G401.6 (cell line): ENCODE measurements at regions not wholly inside any gene's neighbourhood (a gene's known extent, or its start where the extent isn't known, plus 50 kb on each side); places are given as distances from the start of the nearest gene placed in this dataset.
"Not testable (repeated sequence)": the region's sequence is repeated elsewhere in the genome, so short reads cannot be mapped to it uniquely, and the experiment has no call there.

Experiments
- FAIRE-seq: peaks from 2 replicates; lab custom pipeline; 2012; peaks lifted over from hg19 to GRCh38; lab: Jason Lieb, UNC

DNA sequence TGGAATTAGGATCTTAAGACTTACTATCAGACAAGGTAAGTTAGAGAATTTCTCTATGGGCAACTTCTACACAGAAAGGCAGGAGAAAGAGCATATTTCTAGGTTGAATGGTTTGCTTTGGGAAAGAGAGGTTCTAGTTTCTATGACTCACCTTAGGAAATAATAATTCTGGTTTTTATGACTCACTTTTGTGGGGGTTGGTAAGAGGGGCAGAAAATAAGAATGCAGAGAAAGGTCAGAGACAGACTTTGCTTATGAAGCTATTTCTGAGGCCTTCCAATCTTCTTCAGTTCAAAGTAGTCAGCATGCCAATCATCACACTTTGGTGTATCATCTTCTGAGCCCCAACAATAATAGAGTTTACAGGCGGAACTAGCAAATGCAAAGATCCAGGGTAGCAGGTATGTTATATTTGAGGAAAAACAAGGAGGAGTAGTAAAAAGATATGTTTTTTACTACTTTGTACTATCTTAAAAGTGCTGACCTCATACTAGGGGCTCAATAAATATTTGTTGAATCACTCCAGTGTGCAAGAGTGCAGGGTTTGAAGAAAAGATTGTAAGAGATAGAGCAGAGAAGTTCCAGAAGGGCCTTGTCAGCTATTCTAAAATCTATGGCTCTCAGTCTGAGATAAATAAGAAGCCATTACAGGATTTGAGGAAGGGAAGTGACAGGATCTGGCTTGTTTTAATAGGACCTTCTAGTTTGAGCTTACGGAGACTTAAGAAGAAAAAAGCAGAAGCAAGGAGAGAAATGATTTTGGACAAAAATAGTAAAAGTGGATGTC, 56.7 kb upstream of the LRFN5 start:
- no peak for FAIRE-seq

DNA sequence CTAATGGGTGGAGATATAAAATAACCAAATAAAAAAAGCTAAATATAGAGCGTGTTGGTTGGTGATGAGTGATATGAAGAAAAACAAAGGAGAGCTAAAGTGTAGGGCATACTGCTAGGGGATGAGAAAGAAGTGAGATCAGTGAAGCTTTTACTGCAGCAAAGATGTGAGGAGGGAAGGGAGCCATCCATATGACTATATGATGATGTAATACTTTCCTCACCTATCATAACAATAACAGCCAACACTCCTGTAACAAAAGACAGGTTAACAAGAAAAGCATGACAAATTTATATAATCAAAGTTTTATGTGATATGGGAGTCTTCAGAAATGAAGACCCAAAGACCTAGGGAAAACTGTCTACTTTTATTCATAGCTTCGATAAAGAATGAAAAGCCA, 57.4 kb upstream of the LRFN5 start:
- FAIRE-seq = no peak

DNA sequence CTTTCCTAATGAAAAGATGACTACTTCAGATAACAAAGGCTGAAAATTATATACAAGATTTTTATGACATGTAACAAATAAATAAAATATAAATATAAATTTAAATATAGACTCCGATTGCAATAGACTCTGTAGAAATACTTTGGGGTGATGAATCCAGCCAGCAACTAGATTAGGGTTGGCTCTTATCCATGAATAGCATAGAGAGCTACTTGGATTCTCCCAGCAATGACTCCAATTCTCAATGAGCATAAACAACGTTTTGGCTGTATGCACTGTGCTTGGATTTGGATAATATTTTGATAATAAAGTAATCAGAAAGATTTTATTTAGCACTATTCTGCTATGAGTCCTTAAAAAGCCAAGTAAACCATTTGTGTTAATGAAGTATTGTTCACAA, 58.0 kb upstream of the LRFN5 start:
- no peak for FAIRE-seq

DNA sequence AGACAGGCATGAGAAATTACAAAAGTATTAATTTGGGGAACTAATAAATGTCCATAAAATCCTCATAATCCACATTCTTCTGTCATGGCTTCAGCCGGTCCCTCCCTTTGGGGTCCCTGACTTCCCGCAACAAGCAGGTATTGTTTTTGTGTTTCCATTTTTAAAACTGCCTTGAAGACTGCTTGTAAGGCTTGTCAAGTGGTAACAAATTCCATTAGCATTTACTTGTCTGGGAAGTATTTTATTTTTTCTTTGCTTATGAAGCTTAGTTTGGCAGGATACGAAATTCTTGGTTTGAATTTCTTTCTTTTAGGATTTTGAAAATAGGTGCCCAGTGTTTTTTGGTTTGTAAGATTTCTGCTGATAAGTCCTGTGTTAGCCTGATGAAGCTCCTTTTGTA, 65.3 kb upstream of the LRFN5 start:
- FAIRE-seq = no peak

DNA sequence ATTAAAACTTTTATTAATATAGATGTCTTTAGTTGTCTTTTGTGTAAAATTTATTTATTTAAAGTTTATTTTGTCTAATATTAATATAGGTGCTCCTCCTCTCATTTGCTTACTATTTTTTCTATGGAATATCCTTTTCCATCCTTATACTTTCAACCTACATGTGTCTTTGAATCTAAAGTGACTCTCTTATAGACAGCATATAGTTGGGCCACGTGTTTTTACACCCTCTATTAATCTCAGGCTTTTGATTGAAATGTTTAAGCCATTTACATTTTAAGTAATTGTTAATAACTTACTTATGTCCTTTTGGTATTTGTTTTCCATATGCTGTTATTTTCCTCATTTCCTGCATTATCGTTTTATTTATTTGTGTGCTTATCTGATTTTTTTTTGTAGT, 74.4 kb upstream of the LRFN5 start:
- FAIRE-seq = no peak

DNA sequence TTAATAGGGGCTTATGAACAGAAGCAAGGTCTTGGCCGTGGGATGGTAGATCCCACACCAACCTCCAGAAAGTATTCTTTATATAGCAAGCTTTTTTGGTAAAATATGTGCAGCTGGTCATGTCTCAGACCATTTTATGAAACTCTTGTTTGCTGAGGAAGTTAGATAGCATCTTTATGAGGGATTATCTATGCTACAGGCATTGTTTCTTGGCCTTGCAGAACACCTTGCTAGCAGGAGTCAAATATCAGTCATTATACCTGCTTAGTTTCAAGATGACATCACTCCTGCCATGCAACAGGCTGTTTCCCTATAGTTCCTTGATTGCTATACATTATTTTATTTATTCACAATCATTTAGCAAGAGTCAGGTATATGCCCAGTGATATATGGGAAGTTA, 84.8 kb upstream of the LRFN5 start:
- FAIRE-seq = no peak

DNA sequence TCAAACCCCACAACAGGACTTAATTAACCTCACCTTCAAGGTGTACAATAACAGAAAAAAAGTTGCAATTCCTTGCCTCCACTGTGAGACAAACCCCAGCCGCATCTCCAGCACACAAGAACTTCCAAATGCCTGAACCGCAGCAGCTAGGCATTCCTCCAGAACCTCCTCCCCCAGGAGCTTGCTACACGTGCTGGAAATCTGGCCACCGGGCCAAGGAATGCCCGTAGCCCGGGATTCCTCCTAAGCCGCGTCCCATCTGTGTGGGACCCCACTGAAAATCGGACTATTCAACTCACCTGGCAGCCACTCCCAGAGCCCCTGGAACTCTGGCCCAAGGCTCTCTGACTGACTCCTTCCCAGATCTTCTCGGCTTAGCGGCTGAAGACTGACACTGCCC, 88.6 kb upstream of the LRFN5 start:
- FAIRE-seq = not testable (repeated sequence)

DNA sequence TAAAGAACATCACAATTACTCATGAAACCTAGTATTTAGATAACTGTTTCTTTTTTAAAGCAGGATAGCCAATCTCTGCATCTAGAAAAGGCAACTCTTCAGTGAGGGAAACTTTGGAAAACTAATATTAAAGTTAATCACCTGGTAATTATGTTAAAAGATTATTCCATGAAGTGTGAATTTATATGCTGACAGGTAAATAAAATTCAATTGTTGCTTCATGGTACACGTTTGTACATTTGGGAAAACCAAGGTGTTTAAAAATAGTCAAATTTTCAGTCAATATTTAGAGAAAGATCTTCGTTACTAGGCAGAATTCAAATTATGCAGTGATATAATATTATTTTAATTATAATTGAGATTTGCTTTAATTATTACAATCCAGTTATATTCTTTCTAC, 100.1 kb upstream of the LRFN5 start:
- no peak for FAIRE-seq

DNA sequence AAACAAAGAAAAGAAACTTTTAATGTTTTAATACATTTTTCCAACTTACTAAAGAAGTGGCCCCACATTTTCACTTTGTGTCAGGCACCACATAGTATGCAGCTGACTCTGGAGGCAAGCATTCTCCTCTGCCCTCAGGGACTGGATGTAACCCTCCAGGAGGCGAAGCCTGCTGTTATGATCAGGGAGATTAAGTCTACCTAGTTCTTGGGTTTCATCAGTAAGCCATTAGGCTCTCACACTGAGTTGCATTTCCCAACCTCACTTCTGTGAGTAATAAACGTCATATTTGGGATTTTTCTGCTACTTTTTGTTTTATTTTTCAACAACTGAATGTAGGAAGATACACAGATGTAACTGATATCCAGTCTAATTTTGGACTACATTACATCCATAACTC, 101.2 kb upstream of the LRFN5 start:
- no peak for FAIRE-seq

DNA sequence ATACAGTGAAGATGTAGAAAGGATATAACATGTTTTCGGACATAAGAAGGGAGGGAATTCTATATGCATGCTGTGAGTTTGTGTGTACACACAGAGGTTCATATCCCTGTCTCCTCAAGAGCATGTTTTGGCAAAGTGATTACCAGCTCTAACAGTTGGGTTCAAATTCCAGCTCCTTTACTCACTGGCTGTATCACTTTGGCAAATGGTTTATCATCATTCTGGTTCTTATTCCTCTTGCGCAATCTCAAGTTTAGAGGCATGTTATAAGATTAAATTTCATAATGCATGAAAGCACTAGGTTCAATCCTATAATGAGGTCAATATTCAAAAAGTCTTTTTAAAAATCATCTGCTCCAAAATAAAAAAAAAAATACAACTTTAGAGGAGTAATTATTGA, 107.7 kb upstream of the LRFN5 start:
- FAIRE-seq = no peak

DNA sequence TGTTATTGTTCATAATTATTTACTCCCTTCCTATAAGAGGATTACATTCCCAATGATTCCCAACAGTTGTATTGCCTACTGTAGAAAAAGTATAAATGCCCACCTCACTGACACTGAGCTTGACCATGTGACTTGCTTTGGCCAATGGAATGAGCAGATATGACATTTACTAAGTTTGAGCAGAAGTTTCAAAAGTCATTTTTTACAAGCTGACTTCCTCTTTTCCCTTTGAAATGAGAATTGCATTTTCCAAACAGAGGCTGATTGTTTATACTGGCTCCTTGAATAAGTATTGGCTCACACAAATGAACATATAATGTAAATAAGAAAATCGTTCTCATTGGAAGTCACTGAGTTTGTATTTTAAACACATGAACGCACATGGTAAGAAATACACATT, 116.4 kb upstream of the LRFN5 start:
- FAIRE-seq = no peak

DNA sequence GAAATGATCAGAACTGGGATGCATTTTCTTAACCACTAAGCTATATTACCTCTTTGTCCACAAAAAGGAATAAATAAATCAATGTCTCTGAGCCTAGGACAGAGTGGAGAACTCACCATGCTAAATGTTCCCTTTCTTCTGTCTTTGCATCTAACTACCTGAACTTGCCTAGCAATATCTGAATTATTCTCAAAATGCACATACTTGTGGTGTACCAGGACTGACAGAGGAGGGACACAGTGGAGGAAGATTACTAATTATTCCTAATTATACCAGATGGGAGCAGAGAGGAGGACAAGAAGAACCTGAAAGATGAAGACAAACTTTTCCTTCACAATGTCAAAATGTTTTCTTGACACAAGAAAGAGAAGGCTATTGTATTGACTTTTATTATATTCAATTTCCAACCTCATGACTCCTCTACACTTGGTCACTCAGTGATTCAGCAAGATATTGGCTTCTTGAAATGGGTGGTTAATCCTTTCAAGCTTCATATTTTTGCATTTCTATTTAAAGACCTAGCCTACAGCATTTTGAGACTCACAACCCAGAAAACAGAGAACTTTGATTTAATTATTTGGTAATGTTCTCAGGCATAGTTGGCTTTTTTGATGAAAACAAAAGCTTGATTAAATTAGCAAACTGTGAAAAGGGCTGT, 117.2 kb upstream of the LRFN5 start:
- no peak for FAIRE-seq

DNA sequence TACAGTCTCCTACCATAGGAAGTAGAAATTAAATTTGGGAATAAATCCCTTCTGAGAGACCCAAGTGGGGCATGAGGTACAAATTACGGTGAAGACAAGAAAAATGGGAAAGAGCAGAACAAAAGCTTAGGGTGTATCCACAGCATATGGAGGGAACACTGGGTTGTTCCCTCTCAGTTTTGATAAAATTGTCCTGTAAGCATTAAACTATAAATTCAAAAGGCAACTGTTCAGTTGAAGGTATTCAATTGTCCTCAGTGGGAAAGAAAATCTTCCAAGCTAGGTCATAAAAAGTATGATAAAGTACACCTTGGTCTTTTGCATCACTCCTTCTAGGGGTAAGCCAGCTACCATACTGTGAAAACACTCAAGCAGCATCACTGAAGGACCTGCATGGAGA, 118.3 kb upstream of the LRFN5 start:
- no peak for FAIRE-seq

DNA sequence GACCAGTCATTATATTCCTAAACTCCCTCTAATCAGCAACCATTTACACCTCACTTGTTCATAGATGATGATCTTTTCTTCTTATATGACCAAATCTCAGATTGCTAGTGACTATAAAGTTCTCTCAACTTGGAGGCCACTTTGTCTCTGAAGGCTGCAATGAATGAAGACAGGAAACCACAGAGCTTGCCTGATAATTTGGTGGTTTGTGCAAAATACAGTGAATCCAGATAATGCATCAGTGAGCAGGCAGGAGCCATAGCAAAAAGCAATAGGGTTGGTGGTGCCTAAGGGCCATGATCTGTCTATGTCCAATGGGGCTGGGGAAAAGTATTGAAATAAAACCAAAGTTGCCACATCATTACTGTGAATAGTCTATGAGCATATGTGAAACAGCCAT, 123.8 kb upstream of the LRFN5 start:
- no peak for FAIRE-seq

DNA sequence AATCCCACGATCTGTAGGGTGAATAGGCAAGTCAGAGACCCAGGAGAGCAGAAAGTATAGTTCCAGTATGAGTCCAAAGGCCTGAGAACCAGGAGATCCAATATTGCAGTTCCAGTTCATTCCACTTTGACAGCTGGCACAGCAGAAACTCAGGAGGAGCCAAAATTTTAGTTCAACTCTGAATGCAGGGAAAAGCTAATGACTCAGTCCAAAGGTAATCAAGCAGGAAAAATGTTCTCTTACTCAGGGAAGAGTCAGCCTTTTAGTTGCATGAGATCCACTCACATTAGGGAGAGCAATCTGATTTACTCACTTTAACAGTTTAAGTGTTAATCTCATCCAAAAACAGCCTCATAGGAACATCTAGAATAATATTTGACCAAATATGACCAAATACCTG, 130.2 kb upstream of the LRFN5 start:
- no peak for FAIRE-seq

DNA sequence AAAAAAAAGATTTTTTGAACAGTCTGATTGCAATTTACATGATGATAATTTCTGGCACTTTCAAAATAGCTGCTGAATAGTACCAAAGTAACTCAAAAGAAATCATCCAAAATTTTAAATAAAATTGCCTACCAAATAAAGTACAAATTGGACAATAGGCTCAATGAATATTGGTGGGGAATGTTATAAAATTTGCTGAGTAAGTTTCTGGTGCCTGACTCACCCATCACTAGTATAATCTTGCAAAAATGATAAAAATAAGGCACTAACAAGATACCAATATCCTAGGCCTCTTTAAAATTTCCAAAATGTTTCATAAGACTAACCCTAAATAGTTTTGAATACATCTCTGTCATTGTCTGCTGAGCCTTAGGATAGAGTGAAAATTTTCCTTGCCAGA, 145.3 kb upstream of the LRFN5 start:
- FAIRE-seq = no peak

DNA sequence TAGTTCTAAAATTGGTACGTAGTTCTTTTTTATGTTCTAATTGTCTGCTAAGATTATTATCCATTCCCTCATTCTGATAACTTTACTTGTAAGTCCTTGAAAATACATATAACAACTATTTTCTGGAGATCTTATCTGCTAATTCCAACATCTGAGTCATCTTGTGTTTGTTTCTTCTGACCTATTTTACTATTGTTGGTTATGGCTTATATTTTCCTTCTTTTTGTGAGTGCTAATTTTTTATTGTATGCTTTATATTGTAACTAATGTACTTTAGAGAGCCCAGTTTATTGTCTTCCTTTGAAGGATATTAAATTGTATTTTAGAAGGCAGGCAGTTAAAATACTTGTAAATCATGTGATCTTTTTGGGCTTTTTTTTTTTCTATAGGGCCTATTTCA, 149.3 kb upstream of the LRFN5 start:
- FAIRE-seq = no peak

DNA sequence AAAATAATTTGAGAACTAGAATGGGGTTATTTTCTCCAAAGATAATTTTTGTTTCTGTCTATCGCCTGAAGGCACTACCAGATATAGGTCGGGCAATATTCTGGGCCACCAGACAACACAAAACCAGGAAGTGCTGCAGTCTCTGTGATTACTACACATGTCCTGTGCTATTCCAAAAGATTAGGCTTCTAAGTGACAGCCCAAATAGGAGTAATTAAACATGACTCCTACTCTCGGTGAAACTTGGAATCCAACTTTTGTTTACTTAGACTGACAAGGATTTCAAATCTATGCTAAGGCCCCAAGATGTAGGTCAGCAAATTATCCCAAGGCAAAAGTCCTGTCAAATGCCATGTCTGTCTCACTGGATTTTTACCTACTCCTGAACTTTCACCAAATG, 157.6 kb upstream of the LRFN5 start:
- FAIRE-seq = no peak

DNA sequence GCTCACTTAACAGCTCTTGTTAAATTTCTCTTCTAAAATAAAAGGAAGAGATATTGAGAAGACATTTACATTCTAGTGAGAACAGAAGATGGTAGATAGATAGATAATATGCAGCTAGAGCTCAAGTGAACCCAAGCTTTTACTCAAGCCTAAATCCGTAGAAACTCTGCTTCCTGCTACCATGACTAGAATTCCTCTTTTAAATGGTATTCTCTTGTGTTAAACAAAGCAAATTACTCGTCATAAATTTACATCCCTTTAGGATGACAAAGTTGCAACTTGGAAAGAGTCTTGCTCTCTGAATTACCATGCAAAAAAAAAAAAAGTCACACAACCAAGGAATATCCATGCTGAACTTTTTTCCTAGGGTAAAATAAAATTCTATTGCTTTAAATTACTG, 160.7 kb upstream of the LRFN5 start:
- FAIRE-seq = no peak

DNA sequence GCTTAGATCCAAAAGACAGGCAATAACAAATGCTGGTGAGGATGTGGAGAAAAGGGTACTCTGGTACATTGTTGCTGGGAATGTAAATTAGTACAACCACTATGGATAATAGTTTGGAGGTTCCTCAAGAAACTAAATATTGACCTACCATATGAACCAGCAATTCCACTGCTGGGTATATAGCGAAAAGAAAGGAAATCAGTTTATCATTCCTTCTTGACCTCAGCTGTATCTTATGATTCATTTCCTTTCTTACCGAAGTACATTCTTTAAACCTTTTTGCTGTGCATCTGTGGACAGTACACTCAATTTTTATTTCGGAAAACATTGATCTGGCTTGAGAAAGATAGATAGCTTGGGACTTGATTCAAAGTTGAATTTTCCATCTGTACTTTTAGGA, 183.2 kb upstream of the LRFN5 start:
- no peak for FAIRE-seq

DNA sequence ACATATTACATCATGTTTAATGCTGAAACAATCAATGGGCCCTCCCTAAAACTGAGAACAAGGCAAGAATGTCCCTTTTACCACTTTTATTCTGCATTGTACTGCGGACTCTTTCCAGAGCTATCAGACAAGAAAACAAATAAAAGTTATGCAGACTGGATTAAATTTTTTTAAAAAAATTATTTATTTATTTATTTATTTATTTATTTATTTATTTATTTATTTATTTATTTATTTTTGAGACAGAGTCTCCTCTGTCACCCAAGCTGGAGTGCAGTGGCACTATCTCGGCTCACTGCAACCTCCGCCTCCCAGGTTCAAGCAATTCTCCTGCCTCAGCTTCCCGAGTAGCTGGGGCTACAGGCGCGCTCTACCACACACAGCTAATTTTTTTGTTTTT, 185.4 kb upstream of the LRFN5 start:
- not testable (repeated sequence) for FAIRE-seq

DNA sequence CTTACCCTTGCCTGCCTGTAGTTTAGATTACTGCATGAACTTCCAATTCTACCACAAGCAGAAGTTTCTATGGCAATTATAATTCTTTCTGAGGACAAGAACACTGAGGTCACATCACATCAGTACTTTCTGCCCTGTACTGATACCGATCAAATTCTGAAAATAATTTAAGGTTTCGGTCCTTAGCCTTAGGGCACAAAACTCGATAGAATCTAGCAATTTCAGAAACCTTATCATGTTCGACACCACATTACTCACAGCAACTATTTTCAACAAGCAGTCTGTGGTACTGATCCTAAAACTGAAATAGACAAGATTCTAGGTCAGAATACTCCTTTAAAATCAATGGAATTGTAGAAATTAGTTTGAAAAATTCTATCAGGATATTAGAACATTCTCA, 187.0 kb upstream of the LRFN5 start:
- FAIRE-seq = no peak

DNA sequence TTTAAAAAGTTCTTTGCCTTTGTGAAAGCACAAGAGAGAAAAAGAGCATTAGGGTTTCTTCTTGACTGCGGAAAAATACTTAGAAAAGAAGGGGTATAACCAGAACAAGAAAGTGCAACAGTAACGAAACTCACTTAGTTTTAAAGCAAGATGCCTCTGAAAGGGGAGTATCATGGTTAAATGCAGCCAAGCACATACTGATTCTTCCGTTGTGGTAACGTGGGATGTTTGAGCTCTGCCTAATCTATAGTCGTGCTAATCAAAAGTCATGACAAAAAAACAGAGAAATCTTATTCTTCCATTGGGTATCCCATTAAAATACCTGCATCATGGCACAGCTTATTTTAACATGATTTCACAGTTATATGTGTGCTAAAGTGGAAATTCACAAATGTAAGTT, 187.8 kb upstream of the LRFN5 start:
- no peak for FAIRE-seq

DNA sequence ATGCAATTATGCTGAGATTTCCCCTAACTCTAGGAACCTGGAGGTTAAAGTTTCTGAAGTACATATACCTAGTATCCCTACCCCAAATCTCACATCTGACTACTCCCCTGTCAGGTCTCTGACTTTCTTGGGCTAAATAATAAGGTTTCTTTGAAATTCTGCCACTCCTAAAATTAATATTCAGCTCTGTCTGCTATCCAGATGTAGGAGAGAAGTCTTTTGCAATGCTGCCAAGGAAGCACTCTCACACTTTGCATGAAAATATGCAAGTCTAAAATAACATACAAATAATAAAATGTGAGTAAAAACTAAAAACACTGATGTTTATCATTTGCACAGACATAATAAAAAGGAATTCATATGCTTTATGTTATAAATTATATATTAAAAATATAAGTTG, 196.9 kb upstream of the LRFN5 start:
- no peak for FAIRE-seq
